ENCODE measurements at regions not wholly inside any gene's neighbourhood (a gene's known extent, or its start where the extent isn't known, plus 50 kb on each side); places are given as distances from the start of the nearest gene placed in this dataset.

- DNase-seq (ENCODE audit: low read depth in 3 of 3), result no peak
Measured at GRCh38 chr2:118198268-118198667, 110.0 kb downstream of the INSIG2 start.

DNA sequence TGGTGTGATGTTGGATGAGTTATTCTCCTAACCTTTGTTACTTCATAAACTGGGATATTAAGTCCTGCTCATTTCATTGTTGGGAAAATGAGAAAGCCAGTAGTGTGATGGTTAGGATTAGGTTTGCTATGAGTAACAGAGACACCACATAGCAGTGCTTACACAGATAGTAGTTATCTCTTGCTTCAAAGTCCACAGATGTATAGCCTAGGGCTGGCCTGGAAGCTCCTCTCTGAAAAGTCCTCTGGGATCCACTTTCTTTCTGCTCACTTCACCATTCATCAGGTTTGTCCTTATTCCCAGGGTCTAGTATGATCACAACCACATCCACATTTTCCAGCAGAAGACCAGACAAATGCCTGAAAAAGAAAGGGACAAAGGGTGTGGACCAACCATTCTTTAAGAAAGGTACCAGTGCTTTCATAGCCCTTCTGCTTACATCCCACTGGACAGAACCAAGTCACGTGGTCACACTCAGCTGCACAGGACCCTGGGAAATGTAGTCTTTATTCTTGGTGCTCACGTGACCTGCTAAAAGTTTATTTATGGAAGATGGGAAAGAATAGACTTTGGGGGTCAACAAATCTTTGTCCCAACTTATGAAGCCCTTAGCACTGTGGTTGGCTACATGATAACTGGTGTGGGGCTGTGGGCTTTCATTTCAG is 108.9 kb downstream of the INSIG2 start:
- DNase-seq (ENCODE audit: low read depth in 3 of 3), result no peak

GRCh38 chr2:118190474-118190873 is 102.2 kb downstream of the INSIG2 start:
- no peak for DNase-seq (ENCODE audit: low read depth in 3 of 3)

GRCh38 chr2:118186858-118187254 is 98.6 kb downstream of the INSIG2 start:
- no peak for DNase-seq (ENCODE audit: low read depth in 3 of 3)

DNA sequence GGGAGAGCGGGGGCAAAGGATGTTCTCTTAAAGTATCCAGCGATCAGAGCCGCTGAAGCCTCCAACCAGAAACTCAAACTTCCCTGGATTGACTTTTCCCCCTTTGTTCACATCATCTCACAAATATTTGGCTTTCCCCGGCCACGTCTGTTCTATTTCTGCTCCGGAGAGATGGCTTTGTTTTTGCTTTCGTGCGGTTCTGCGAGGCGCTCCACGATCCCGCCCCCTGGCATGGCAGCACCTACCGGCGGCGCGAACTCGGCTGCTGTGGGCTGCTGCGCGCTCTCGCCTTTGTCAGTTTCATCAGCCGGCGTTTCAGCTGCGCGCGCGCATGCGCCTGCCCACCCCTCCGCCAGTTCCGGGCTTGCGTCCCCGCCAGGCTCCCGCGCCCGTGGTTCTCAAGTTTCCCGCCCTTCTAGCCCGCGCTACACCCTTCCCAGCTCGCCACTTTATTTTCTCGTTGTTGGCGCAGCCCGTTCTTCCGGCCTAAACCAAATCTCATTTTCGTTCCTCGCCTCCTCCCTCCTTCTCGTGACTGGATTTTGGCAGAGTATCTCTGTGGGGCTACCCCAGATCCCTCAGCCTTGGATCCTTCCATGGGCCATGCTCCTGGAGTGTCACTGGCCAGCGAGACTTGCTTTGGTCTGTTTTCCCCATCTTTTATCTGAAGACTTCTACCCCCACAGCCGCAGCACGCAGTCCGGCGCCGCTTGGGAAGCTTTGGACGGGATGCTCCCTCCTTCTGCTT is 98.0 kb downstream of the INSIG2 start:
- peak; percentile 77 to 83 (median 79) for DNase-seq (ENCODE audit: low read depth in 3 of 3)

DNA sequence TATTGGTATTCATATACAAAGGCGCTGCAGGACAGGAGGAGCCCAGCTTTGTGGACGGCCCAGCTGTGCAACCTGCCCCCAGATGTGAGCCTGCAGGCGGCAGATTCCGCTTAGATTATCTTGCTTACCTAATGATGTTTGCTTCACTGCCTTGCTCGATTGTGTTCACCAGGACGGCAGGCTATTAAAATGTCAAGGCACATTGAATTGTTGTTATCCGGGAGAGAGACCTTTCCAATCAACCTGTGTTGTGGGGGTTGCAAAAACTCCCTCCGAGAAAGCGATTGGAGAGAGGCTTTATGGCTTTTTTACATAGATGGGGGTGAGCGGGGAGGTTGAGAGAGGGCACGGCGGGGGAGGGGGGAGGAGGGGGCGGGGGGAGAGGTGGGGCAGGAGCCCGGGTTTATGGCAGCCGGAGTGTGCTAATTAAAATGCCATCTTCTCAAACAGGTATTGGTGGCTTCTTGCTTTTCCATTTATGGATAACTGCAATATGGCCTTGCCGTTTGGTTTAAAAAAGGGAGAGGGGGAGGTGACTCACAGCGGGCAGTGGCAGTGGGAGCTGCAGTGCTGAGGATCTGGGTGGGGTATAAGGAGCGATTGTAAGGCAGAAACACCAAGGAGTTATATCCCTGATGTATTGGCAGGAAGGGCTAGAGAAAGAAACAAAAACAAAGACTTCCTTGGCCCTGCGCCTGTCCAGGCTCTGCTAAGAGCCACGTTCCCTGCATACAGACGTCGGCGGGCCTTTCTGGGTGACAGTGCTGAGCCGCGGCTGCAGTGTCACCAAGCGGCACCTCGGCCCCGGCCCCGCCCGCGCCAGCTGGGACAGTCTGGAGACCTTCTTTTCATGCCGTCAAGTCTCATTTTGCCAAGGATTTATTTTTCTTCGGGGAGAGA is 97.2 kb downstream of the INSIG2 start:
- peak; percentile 31 to 49 (median 36) for DNase-seq (ENCODE audit: low read depth in 3 of 3)

- no peak for DNase-seq (ENCODE audit: low read depth in 3 of 3)
Measured at GRCh38 chr2:118183381-118183780, 95.1 kb downstream of the INSIG2 start.

GRCh38 chr2:118179445-118179844 is 91.2 kb downstream of the INSIG2 start:
- no peak for DNase-seq (ENCODE audit: low read depth in 3 of 3)

DNA sequence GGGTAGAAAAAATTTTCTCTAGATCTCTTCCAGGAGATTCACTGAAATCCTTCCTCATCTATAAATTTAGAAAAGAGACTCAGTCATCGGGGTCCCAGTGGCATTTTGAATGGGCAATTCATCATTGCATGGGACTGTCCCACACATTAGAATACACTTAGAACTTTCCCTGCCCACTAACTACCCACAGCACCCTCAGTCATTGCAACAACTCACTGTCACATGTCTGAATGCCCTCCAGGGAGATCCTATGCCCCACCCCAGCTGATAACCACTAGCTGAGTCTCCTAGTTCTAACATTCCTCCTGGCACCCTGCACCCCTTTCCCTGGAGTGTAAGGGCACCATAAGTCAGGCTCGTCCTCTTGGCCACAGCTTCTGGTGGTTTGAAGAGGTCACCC is 89.6 kb downstream of the INSIG2 start:
- no peak for DNase-seq (ENCODE audit: low read depth in 3 of 3)

GRCh38 chr2:118177318-118177717 is 89.0 kb downstream of the INSIG2 start:
- no peak for DNase-seq (ENCODE audit: low read depth in 3 of 3)

DNA sequence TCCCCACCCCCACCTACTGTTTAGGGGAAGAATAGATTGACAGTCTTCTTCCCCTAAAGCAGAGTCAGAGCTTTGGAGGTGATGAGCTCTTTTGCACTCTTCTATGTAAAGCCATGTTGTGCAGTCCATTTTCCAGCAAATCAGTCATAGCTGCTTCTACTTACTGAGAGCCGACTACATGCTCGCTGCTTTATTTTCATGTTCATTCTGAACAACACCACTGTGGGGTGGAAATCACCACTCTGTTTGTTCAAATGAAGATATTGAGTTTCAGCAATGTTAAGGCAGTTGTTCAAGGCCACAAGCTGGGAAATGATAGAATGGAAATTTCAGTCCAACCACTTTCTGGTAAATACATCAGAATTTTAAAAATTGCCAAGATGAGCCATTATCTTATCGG is 88.3 kb downstream of the INSIG2 start:
- no peak for DNase-seq (ENCODE audit: low read depth in 3 of 3)

GRCh38 chr2:118171546-118171945 is 83.3 kb downstream of the INSIG2 start:
- DNase-seq (ENCODE audit: low read depth in 3 of 3), result no peak

GRCh38 chr2:118169359-118170005 is 81.2 kb downstream of the INSIG2 start:
- DNase-seq (ENCODE audit: low read depth in 3 of 3), result no peak

- DNase-seq (ENCODE audit: low read depth in 3 of 3), result no peak
Measured at GRCh38 chr2:118168615-118169014, 80.3 kb downstream of the INSIG2 start.

- DNase-seq (ENCODE audit: low read depth in 3 of 3), result no peak
Measured at GRCh38 chr2:118167026-118167425, 78.8 kb downstream of the INSIG2 start.

DNA sequence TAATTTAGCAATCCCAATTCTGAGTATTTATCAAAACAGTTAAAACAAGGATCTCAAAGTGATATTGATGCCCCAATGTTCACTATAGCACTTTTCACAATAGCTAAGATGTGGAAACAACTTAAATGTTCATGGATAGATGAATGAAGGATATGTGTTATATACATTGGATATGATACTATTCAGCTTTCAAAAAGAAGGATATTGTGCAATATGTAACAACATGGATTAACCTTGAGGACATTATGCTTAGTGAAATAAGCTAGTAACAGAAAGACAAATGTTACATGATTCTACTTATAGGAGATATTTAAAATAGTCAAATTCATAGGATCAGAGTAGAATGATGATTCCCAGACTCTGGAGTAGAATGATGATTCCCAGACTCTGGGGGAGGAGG is 78.0 kb downstream of the INSIG2 start:
- DNase-seq (ENCODE audit: low read depth in 3 of 3), result no peak

- DNase-seq (ENCODE audit: low read depth in 3 of 3), result no peak
Measured at GRCh38 chr2:118165595-118165994, 77.3 kb downstream of the INSIG2 start.

Data from stimulated activated CD4-positive, alpha-beta T cell treated with anti-CD3 and anti-CD28 coated beads, TNF-alpha, amount 100 ng/mL, for 48 hours (primary cell).